ENCODE measurements at regions not wholly inside any gene's neighbourhood (a gene's known extent, or its start where the extent isn't known, plus 50 kb on each side); places are given as distances from the start of the nearest gene placed in this dataset.
"Not testable (repeated sequence)": the region's sequence is repeated elsewhere in the genome, so short reads cannot be mapped to it uniquely, and the experiment has no call there.

GRCh38 chr2:89027536-89027935, 336.1 kb downstream of the RPIA start:
- H3K4me3 ChIP-seq (ENCODE audit: insufficient read depth, low read depth, low read length); H3K4me1 ChIP-seq (ENCODE audit: control insufficient read depth, insufficient read depth, low read length); H3K9me3 ChIP-seq (ENCODE audit: control insufficient read depth, low read length); H3K36me3 ChIP-seq (ENCODE audit: control insufficient read depth, insufficient read depth, low read length); H3K27me3 ChIP-seq (ENCODE audit: control insufficient read depth, insufficient read depth, low read length, poor library complexity, severe bottlenecking); H3K27ac ChIP-seq (ENCODE audit: insufficient read depth, low read depth, low read length, poor library complexity, severe bottlenecking): not testable (repeated sequence)
- 84 to 90% methylated on average over 1 of the region's 1 CpG for WGBS, 2 experiments

GRCh38 chr2:89029257-89029656, 337.8 kb downstream of the RPIA start:
- H3K4me1 ChIP-seq (ENCODE audit: control insufficient read depth, insufficient read depth, low read length); H3K9me3 ChIP-seq (ENCODE audit: control insufficient read depth, low read length); H3K36me3 ChIP-seq (ENCODE audit: control insufficient read depth, insufficient read depth, low read length); H3K27me3 ChIP-seq (ENCODE audit: control insufficient read depth, insufficient read depth, low read length, poor library complexity, severe bottlenecking); H3K27ac ChIP-seq (ENCODE audit: insufficient read depth, low read depth, low read length, poor library complexity, severe bottlenecking); H3K4me3 ChIP-seq (ENCODE audit: insufficient read depth, low read depth, low read length): not testable (repeated sequence)
- WGBS, 2 experiments, result 69 to 76% methylated on average over 2 of the region's 4 CpGs

- not testable (repeated sequence) for H3K36me3 ChIP-seq (ENCODE audit: control insufficient read depth, insufficient read depth, low read length); H3K27me3 ChIP-seq (ENCODE audit: control insufficient read depth, insufficient read depth, low read length, poor library complexity, severe bottlenecking); H3K4me1 ChIP-seq (ENCODE audit: control insufficient read depth, insufficient read depth, low read length); H3K4me3 ChIP-seq (ENCODE audit: insufficient read depth, low read depth, low read length); H3K9me3 ChIP-seq (ENCODE audit: control insufficient read depth, low read length); H3K27ac ChIP-seq (ENCODE audit: insufficient read depth, low read depth, low read length, poor library complexity, severe bottlenecking)
- WGBS, 2 experiments, result 40% methylated on average over 1 of the region's 3 CpGs; no CpG with 5 or more reads in 1 of the 2 experiments
Measured at GRCh38 chr2:89048138-89049066, 356.9 kb downstream of the RPIA start.

GRCh38 chr2:89058616-89059015, 367.1 kb downstream of the RPIA start:
- WGBS, 2 experiments, result 90 to 94% methylated on average over 2 to 3 of the region's 4 CpGs
- not testable (repeated sequence) for H3K27me3 ChIP-seq (ENCODE audit: control insufficient read depth, insufficient read depth, low read length, poor library complexity, severe bottlenecking); H3K36me3 ChIP-seq (ENCODE audit: control insufficient read depth, insufficient read depth, low read length); H3K4me1 ChIP-seq (ENCODE audit: control insufficient read depth, insufficient read depth, low read length); H3K4me3 ChIP-seq (ENCODE audit: insufficient read depth, low read depth, low read length); H3K9me3 ChIP-seq (ENCODE audit: control insufficient read depth, low read length); H3K27ac ChIP-seq (ENCODE audit: insufficient read depth, low read depth, low read length, poor library complexity, severe bottlenecking)

- not testable (repeated sequence) for H3K9me3 ChIP-seq (ENCODE audit: control insufficient read depth, low read length); H3K4me3 ChIP-seq (ENCODE audit: insufficient read depth, low read depth, low read length); H3K27ac ChIP-seq (ENCODE audit: insufficient read depth, low read depth, low read length, poor library complexity, severe bottlenecking); H3K4me1 ChIP-seq (ENCODE audit: control insufficient read depth, insufficient read depth, low read length); H3K36me3 ChIP-seq (ENCODE audit: control insufficient read depth, insufficient read depth, low read length); H3K27me3 ChIP-seq (ENCODE audit: control insufficient read depth, insufficient read depth, low read length, poor library complexity, severe bottlenecking)
- WGBS, 2 experiments, result 86% methylated on average over 1 of the region's 1 CpG; no CpG with 5 or more reads in 1 of the 2 experiments
Measured at GRCh38 chr2:89061174-89061573, 369.7 kb downstream of the RPIA start.

GRCh38 chr2:89076771-89077170, 385.3 kb downstream of the RPIA start:
- not testable (repeated sequence) for H3K9me3 ChIP-seq (ENCODE audit: control insufficient read depth, low read length); H3K4me1 ChIP-seq (ENCODE audit: control insufficient read depth, insufficient read depth, low read length); H3K4me3 ChIP-seq (ENCODE audit: insufficient read depth, low read depth, low read length); H3K27ac ChIP-seq (ENCODE audit: insufficient read depth, low read depth, low read length, poor library complexity, severe bottlenecking); H3K36me3 ChIP-seq (ENCODE audit: control insufficient read depth, insufficient read depth, low read length); H3K27me3 ChIP-seq (ENCODE audit: control insufficient read depth, insufficient read depth, low read length, poor library complexity, severe bottlenecking)
- WGBS, 2 experiments, result 82 to 90% methylated on average over 2 to 4 of the region's 4 CpGs

GRCh38 chr2:89092911-89093310, 401.4 kb downstream of the RPIA start:
- H3K27ac ChIP-seq (ENCODE audit: insufficient read depth, low read depth, low read length, poor library complexity, severe bottlenecking); H3K9me3 ChIP-seq (ENCODE audit: control insufficient read depth, low read length); H3K4me3 ChIP-seq (ENCODE audit: insufficient read depth, low read depth, low read length); H3K4me1 ChIP-seq (ENCODE audit: control insufficient read depth, insufficient read depth, low read length); H3K27me3 ChIP-seq (ENCODE audit: control insufficient read depth, insufficient read depth, low read length, poor library complexity, severe bottlenecking); H3K36me3 ChIP-seq (ENCODE audit: control insufficient read depth, insufficient read depth, low read length): not testable (repeated sequence)
- 80 to 87% methylated on average over 4 to 6 of the region's 8 CpGs for WGBS, 2 experiments

- H3K27me3 ChIP-seq (ENCODE audit: control insufficient read depth, insufficient read depth, low read length, poor library complexity, severe bottlenecking); H3K36me3 ChIP-seq (ENCODE audit: control insufficient read depth, insufficient read depth, low read length); H3K9me3 ChIP-seq (ENCODE audit: control insufficient read depth, low read length); H3K4me3 ChIP-seq (ENCODE audit: insufficient read depth, low read depth, low read length); H3K27ac ChIP-seq (ENCODE audit: insufficient read depth, low read depth, low read length, poor library complexity, severe bottlenecking); H3K4me1 ChIP-seq (ENCODE audit: control insufficient read depth, insufficient read depth, low read length): not testable (repeated sequence)
- WGBS, 2 experiments, result 53 to 64% methylated on average over 4 of the region's 4 CpGs
Measured at GRCh38 chr2:89095060-89095459, 403.6 kb downstream of the RPIA start.

DNA sequence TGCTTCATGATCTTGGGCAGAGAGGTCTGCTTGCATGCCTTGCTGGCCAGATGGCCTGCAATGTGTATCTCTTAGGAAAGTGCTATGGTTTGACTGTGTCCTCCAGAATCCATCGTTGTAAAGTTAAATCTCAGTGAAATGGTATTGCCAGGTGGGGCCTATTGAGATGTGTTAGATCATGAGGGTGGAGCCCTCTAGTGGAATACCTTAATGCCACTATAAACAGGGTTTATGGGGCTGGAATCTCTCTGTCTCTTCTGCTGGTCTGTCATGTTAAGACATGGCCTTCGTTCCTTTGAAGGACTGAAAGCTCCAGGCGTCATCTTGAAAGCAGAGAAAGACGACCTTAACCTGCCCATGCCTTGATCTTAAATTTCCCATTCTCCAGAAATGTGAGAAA, 411.1 kb downstream of the RPIA start:
- not testable (repeated sequence) for H3K4me1 ChIP-seq (ENCODE audit: control insufficient read depth, insufficient read depth, low read length); H3K27ac ChIP-seq (ENCODE audit: insufficient read depth, low read depth, low read length, poor library complexity, severe bottlenecking); H3K4me3 ChIP-seq (ENCODE audit: insufficient read depth, low read depth, low read length); H3K9me3 ChIP-seq (ENCODE audit: control insufficient read depth, low read length); H3K27me3 ChIP-seq (ENCODE audit: control insufficient read depth, insufficient read depth, low read length, poor library complexity, severe bottlenecking); H3K36me3 ChIP-seq (ENCODE audit: control insufficient read depth, insufficient read depth, low read length)
- 93 to 97% methylated on average over 4 of the region's 4 CpGs for WGBS, 2 experiments

DNA sequence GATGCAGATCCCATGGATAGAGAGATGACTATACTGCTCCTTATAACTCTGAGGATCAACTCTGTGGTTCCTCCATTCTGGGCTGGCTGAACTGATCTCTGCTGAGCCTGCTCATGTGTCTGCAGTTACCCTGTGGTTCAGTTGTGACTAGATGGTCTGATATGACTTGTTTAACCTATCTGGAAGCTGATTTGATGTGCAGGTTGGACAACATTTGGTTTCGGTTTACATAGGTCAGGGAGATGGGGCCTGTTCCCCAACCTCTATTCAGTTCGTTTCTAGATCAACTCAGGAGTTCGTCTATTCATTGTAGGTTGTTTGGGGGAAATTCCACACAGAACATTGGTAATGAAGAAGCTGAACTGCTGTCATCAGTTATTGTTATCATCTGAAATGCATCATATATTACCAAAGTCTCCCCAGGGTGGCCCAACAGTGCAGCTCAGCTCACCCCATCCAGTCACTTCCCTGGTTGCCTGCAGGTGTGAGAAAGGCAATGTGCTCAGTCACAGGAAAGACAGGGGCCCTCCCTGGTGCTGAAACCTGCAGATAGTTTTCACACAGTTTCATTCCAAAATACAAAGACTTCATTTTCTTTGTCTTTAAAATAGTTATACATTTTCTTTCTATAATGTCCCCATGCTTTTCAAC, 415.0 kb downstream of the RPIA start:
- H3K9me3 ChIP-seq (ENCODE audit: control insufficient read depth, low read length); H3K27ac ChIP-seq (ENCODE audit: insufficient read depth, low read depth, low read length, poor library complexity, severe bottlenecking); H3K4me1 ChIP-seq (ENCODE audit: control insufficient read depth, insufficient read depth, low read length); H3K27me3 ChIP-seq (ENCODE audit: control insufficient read depth, insufficient read depth, low read length, poor library complexity, severe bottlenecking); H3K4me3 ChIP-seq (ENCODE audit: insufficient read depth, low read depth, low read length); H3K36me3 ChIP-seq (ENCODE audit: control insufficient read depth, insufficient read depth, low read length): not testable (repeated sequence)
- WGBS, 2 experiments, result 92% methylated on average over 2 of the region's 3 CpGs; no CpG with 5 or more reads in 1 of the 2 experiments

All from ectodermal cell (in vitro differentiated cells).